Breast epithelium (tissue), 3 donors: ENCODE measurements at regions not wholly inside any gene's neighbourhood (a gene's known extent, or its start where the extent isn't known, plus 50 kb on each side); places are given as distances from the start of the nearest gene placed in this dataset.

Experiments used
- POLR2A ChIP-seq: fragments of 450-650 bp; IDR thresholded peaks from one replicate; pipeline ENCODE4 v1.6.1; 2016; ENCODE audit warnings: antibody characterized with exemption, mild to moderate bottlenecking, moderate library complexity
- TF ChIP-seq, protein P1 (sequence below), 3 donors: fragments of 450-650 bp; IDR thresholded peaks; one replicate each; pipeline ENCODE4 v1.5.1; 2016 to 2017; ENCODE audit warnings: antibody characterized with exemption in 3 of 3, mild to moderate bottlenecking in 3 of 3, moderate library complexity in 3 of 3

GRCh38 chr7:109659261-109659660 is 1089.6 kb downstream of the DNAJB9 start:
- TF ChIP-seq, protein P1, sequence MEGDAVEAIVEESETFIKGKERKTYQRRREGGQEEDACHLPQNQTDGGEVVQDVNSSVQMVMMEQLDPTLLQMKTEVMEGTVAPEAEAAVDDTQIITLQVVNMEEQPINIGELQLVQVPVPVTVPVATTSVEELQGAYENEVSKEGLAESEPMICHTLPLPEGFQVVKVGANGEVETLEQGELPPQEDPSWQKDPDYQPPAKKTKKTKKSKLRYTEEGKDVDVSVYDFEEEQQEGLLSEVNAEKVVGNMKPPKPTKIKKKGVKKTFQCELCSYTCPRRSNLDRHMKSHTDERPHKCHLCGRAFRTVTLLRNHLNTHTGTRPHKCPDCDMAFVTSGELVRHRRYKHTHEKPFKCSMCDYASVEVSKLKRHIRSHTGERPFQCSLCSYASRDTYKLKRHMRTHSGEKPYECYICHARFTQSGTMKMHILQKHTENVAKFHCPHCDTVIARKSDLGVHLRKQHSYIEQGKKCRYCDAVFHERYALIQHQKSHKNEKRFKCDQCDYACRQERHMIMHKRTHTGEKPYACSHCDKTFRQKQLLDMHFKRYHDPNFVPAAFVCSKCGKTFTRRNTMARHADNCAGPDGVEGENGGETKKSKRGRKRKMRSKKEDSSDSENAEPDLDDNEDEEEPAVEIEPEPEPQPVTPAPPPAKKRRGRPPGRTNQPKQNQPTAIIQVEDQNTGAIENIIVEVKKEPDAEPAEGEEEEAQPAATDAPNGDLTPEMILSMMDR (IDR thresholded peaks at IDR 0.05): no peak
- TF ChIP-seq POLR2A: no peak
